SK-N-SH (cell line): ENCODE measurements at regions not wholly inside any gene's neighbourhood (a gene's known extent, or its start where the extent isn't known, plus 50 kb on each side); places are given as distances from the start of the nearest gene placed in this dataset.

Experiments used
- CTCF ChIA-PET: fragments of 300-600, 350-600 bp; formaldehyde crosslinking; extraction: SDS; loops from one replicate; lab custom pipeline; 2021; lab: Yijun Ruan, JAX
- POLR2A ChIA-PET: fragments of 350-600 bp; sonication (Branson Sonifier 250); formaldehyde crosslinking; extraction: SDS; loops from one replicate; lab custom pipeline; 2020; ENCODE audit warnings: antibody characterized with exemption, inconsistent platforms; lab: Yijun Ruan, JAX
- DNase-seq: peaks from one replicate; pipeline ENCODE4 v3.0.0; 2012
- H2AFZ ChIP-seq: fragments of 200-600 bp; sonication (generic); 2 replicates; pipeline ENCODE4 v1.8.1; 2016; ENCODE audit warnings: antibody characterized with exemption, mild to moderate bottlenecking, low read depth
- H3F3A ChIP-seq: fragments of 200-600 bp; sonication (generic); replicated peaks from 2 replicates; pipeline ENCODE3; 2016; ENCODE audit warnings: antibody characterized with exemption, mild to moderate bottlenecking; ENCODE audit not compliant: insufficient read depth
- H3K27ac ChIP-seq, 2 experiments: fragments of 200-500 bp in 1 of 2; fragments of 200-600 bp in 1 of 2; sonication (Bioruptor generic) in 1 of 2; sonication (generic), shearing (Covaris generic) in 1 of 2; 2 replicates each; pipeline versions ENCODE4 v1.5.1 to v1.6.1; 2014 to 2016; ENCODE audit warnings: low read depth in 2 of 2, inconsistent platforms in 1 of 2, low read length in 1 of 2, mild to moderate bottlenecking in 1 of 2, mixed read lengths in 1 of 2
- H3K27me3 ChIP-seq: fragments of 200-600 bp; sonication (generic), shearing (Covaris generic); 2 replicates; pipeline ENCODE4 v1.6.1; 2016; ENCODE audit warnings: mixed run types; ENCODE audit not compliant: insufficient read depth
- H3K36me3 ChIP-seq, 2 experiments: fragments of 200-500 bp in 1 of 2; fragments of 200-600 bp in 1 of 2; sonication (Bioruptor generic) in 1 of 2; sonication (generic) in 1 of 2; replicated peaks in 1 of 2; 2 replicates each; pipeline versions ENCODE3 to v1.5.1; 2014 to 2016; ENCODE audit warnings: low read length in 1 of 2, mild to moderate bottlenecking in 1 of 2; ENCODE audit not compliant: insufficient read depth in 2 of 2, control insufficient read depth in 1 of 2
- H3K4me1 ChIP-seq, 2 experiments: fragments of 200-500 bp in 1 of 2; fragments of 200-600 bp in 1 of 2; sonication (Bioruptor generic) in 1 of 2; sonication (generic), shearing (Covaris generic) in 1 of 2; 2 replicates each; pipeline versions ENCODE4 v1.5.1 to v1.6.1; 2014 to 2016; ENCODE audit warnings: low read depth in 1 of 2, low read length in 1 of 2, mixed run types in 1 of 2; ENCODE audit not compliant: insufficient read depth in 2 of 2, control insufficient read depth in 1 of 2
- H3K4me2 ChIP-seq: fragments of 200-600 bp; sonication (generic), shearing (Covaris generic); 2 replicates; pipeline ENCODE4 v1.6.1; 2017; ENCODE audit warnings: mixed run types
- H3K4me3 ChIP-seq, 2 experiments: fragments of 200-500 bp in 1 of 2; fragments of 200-600 bp in 1 of 2; sonication (Bioruptor generic) in 1 of 2; sonication (generic), shearing (Covaris generic) in 1 of 2; 2 replicates each; pipeline versions ENCODE4 v1.5.1 to v1.8.1; 2014 to 2016; ENCODE audit warnings: low read depth in 2 of 2, inconsistent platforms in 1 of 2, low read length in 1 of 2, mild to moderate bottlenecking in 1 of 2, mixed read lengths in 1 of 2, moderate library complexity in 1 of 2
- H3K79me2 ChIP-seq: fragments of 200-600 bp; sonication (generic); 2 replicates; pipeline ENCODE4 v1.8.1; 2017; ENCODE audit warnings: mild to moderate bottlenecking; ENCODE audit not compliant: insufficient read depth
- H3K9ac ChIP-seq: fragments of 200-600 bp; sonication (generic); 2 replicates; pipeline ENCODE4 v1.6.1; 2017; ENCODE audit warnings: mixed run types
- H3K9me2 ChIP-seq: fragments of 200-600 bp; sonication (generic); 2 replicates; pipeline ENCODE4 v1.6.1; 2017; ENCODE audit warnings: mixed run types
- H3K9me3 ChIP-seq: fragments of 200-600 bp; sonication (generic); 2 replicates; pipeline ENCODE4 v1.6.1; 2017; ENCODE audit warnings: mixed run types, mild to moderate bottlenecking, moderate library complexity
- H4K20me1 ChIP-seq: fragments of 200-600 bp; sonication (generic); 2 replicates; pipeline ENCODE4 v1.6.1; 2017; ENCODE audit warnings: mild to moderate bottlenecking, mixed run types; ENCODE audit not compliant: insufficient read depth
- CHD2 ChIP-seq: fragments of 150-350 bp; IDR thresholded peaks from 2 replicates; pipeline ENCODE4 v1.6.1; 2018; ENCODE audit warnings: low read length; ENCODE audit not compliant: partially characterized antibody
- ELF1 ChIP-seq: IDR thresholded peaks from 2 replicates; pipeline ENCODE4 v1.4.0; 2012
- EZH2phosphoT487 ChIP-seq: fragments of 200-600 bp; sonication (generic); IDR thresholded peaks from 2 replicates; pipeline ENCODE4 v1.6.1; 2017; ENCODE audit warnings: low read depth, mixed run types, mild to moderate bottlenecking, antibody characterized with exemption, moderate library complexity, borderline replicate concordance
- FOSL2 ChIP-seq: IDR thresholded peaks from 2 replicates; pipeline ENCODE4 v1.4.0; 2012; ENCODE audit warnings: low read depth, mild to moderate bottlenecking, moderate library complexity, borderline replicate concordance
- FOXJ3 ChIP-seq: sonication (generic); formaldehyde crosslinking; IDR thresholded peaks from 2 replicates; pipeline ENCODE4 v1.5.1; 2020; ENCODE audit warnings: mild to moderate bottlenecking, missing genetic modification reagents
- FOXM1 ChIP-seq: IDR thresholded peaks from 2 replicates; pipeline ENCODE4 v1.4.0; 2012; ENCODE audit warnings: low read depth, mild to moderate bottlenecking
- GATA2 ChIP-seq: sonication (generic); formaldehyde crosslinking; IDR thresholded peaks from 2 replicates; pipeline ENCODE4 v1.5.0; 2020; ENCODE audit warnings: mild to moderate bottlenecking, missing genetic modification reagents
- JUND ChIP-seq: IDR thresholded peaks from 2 replicates; pipeline ENCODE4 v1.4.0; 2012
- MXI1 ChIP-seq: IDR thresholded peaks from 2 replicates; pipeline ENCODE4 v1.6.1; 2012; ENCODE audit warnings: mild to moderate bottlenecking, low read depth, low read length, improper control_type of control experiment
- NFIC ChIP-seq: IDR thresholded peaks from 2 replicates; pipeline ENCODE4 v1.4.0; 2012; ENCODE audit warnings: borderline replicate concordance
- POLR2AphosphoS5 ChIP-seq: IDR thresholded peaks from 2 replicates; pipeline ENCODE4 v1.6.1; 2012; ENCODE audit warnings: low read depth, low read length
- RCOR1 ChIP-seq: fragments of 150-350 bp; IDR thresholded peaks from 2 replicates; pipeline ENCODE4 v1.6.1; 2017; ENCODE audit warnings: antibody characterized with exemption, low read length
- RFX5 ChIP-seq: IDR thresholded peaks from 2 replicates; pipeline ENCODE4 v1.6.1; 2012; ENCODE audit warnings: mild to moderate bottlenecking, improper control_type of control experiment, low read length
- RXRA ChIP-seq: IDR thresholded peaks from 2 replicates; pipeline ENCODE4 v1.4.0; 2012; ENCODE audit warnings: low read depth, mild to moderate bottlenecking, borderline replicate concordance
- SIN3A ChIP-seq: IDR thresholded peaks from 2 replicates; pipeline ENCODE4 v1.6.1; 2012; ENCODE audit warnings: low read depth, mild to moderate bottlenecking, low read length, moderate library complexity, borderline replicate concordance
- SMC3 ChIP-seq: IDR thresholded peaks from 2 replicates; pipeline ENCODE4 v1.6.1; 2012; ENCODE audit warnings: low read depth, low read length, improper control_type of control experiment
- TAF1 ChIP-seq: IDR thresholded peaks from 2 replicates; pipeline ENCODE4 v1.6.1; 2012; ENCODE audit warnings: low read depth, mild to moderate bottlenecking, low read length, moderate library complexity, borderline replicate concordance
- TEAD4 ChIP-seq: IDR thresholded peaks from 2 replicates; pipeline ENCODE4 v1.4.0; 2012; ENCODE audit warnings: mild to moderate bottlenecking, borderline replicate concordance; ENCODE audit not compliant: insufficient read depth
- YY1 ChIP-seq: IDR thresholded peaks from 2 replicates; pipeline ENCODE4 v1.4.0; 2012; ENCODE audit warnings: low read depth, mild to moderate bottlenecking
- WGBS: methylation state at CpG from one replicate; pipeline ENCODE4 v1.1.6; 2017; ENCODE audit warnings: low lambda C conversion rate; 5-methylcytosine and 5-hydroxymethylcytosine counted together
- TF ChIP-seq, protein P1 (sequence below): fragments of 150-350 bp; IDR thresholded peaks from 2 replicates; pipeline ENCODE4 v1.6.1; 2017; ENCODE audit warnings: antibody characterized with exemption, low read length, low read depth, borderline replicate concordance
- TF ChIP-seq, protein P2 (sequence below): fragments of 150-350 bp; IDR thresholded peaks from 2 replicates; pipeline ENCODE4 v1.6.1; 2016; ENCODE audit warnings: mild to moderate bottlenecking, low read depth, low read length
- TF ChIP-seq, protein P3 (sequence below): IDR thresholded peaks from 2 replicates; pipeline ENCODE4 v1.4.0; 2012; ENCODE audit warnings: low read depth, borderline replicate concordance
- TF ChIP-seq, protein P4 (sequence below): IDR thresholded peaks from 2 replicates; pipeline ENCODE4 v1.6.1; 2012; ENCODE audit warnings: mild to moderate bottlenecking, low read depth, low read length, moderate library complexity
- TF ChIP-seq, protein P5 (sequence below): IDR thresholded peaks from 2 replicates; pipeline ENCODE4 v1.4.0; 2012; ENCODE audit warnings: low read depth
- TF ChIP-seq, protein P6 (sequence below): fragments of 200-600 bp; sonication (generic); IDR thresholded peaks from 2 replicates; pipeline ENCODE4 v1.6.1; 2017; ENCODE audit warnings: antibody characterized with exemption, mild to moderate bottlenecking, moderate library complexity

DNA sequence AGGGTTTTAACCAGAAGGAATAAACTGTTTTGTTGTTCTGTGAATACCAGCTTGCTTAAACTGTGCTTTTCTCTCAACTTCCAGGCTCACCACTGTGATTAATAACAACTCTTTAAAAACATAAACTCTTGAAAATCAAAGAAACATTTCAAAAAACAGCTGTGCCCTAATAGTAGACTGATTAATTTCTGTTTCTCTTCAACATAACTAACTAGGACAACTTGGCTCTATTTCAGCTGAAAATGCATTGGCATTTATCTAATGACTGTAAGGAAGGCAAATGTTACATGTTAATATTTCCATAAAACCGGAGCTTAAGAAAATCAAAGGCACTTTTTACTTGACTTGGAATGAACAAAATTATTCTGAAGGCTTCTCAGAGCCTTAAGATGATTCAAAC lies 656.1 kb upstream of the NEGR1 start:
- H3K9me3 ChIP-seq: no peaks in the 10 kb centered on the region
- no peak overlapping the region for H3K9ac ChIP-seq
- no peaks in the 10 kb centered on the region for H3K79me2 ChIP-seq
- POLR2A ChIA-PET: no interaction called here
- CTCF ChIA-PET: no interaction called here
- 4% methylated on average over 1 of the region's 1 CpG for WGBS
- H3K36me3 ChIP-seq: no peaks in the 10 kb centered on the region
- H3K27me3 ChIP-seq: no peaks in the 10 kb centered on the region
- no peaks in the 10 kb centered on the region for H3F3A ChIP-seq
- H3K4me2 ChIP-seq: peak overlapping the region; percentile 21; the same call in 1 of the 2 replicates
- H4K20me1 ChIP-seq: no peaks in the 10 kb centered on the region
- H3K4me3 ChIP-seq: no peak overlapping the region
- H2AFZ ChIP-seq: no peak overlapping the region; the same call in 1 of the 2 replicates
- H3K4me1 ChIP-seq: peaks cover 0 to 8% of the 10 kb centered on the region in 2 experiments; a peak in 1 of 4 replicates
- H3K9me2 ChIP-seq: no peaks in the 10 kb centered on the region
- H3K27ac ChIP-seq: peak overlapping the region in 1 of 2 experiments; percentile 31; a peak in 2 of 4 replicates
- DNase-seq: no peak
- TF ChIP-seq TAF1 (no peak), SMC3 (no peak), FOXJ3 (CRISPR knock-in tag) (no peak), GATA2 (CRISPR knock-in tag) (0 out of 2 replicates have a peak, but pooled peaks have one; percentile 9), POLR2AphosphoS5 (peak; percentile 49; the same call in 1 of the 2 replicates), EZH2phosphoT487 (no peak), JUND (peak; percentile 28; the same call in 1 of the 2 replicates), MXI1 (no peak), TEAD4 (no peak), FOXM1 (peak; percentile 47; the same call in 1 of the 2 replicates), FOSL2 (no peak), ELF1 (no peak), CHD2 (no peak), NFIC (peak; percentile 68; the same call in 1 of the 2 replicates), RCOR1 (peak; percentile 45; the same call in 1 of the 2 replicates), RFX5 (no peak), YY1 (no peak), RXRA (no peak), SIN3A (no peak)
- TF ChIP-seq, protein P1, sequence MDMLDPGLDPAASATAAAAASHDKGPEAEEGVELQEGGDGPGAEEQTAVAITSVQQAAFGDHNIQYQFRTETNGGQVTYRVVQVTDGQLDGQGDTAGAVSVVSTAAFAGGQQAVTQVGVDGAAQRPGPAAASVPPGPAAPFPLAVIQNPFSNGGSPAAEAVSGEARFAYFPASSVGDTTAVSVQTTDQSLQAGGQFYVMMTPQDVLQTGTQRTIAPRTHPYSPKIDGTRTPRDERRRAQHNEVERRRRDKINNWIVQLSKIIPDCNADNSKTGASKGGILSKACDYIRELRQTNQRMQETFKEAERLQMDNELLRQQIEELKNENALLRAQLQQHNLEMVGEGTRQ: no peak
- TF ChIP-seq, protein P2, sequence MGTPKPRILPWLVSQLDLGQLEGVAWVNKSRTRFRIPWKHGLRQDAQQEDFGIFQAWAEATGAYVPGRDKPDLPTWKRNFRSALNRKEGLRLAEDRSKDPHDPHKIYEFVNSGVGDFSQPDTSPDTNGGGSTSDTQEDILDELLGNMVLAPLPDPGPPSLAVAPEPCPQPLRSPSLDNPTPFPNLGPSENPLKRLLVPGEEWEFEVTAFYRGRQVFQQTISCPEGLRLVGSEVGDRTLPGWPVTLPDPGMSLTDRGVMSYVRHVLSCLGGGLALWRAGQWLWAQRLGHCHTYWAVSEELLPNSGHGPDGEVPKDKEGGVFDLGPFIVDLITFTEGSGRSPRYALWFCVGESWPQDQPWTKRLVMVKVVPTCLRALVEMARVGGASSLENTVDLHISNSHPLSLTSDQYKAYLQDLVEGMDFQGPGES: no peak
- TF ChIP-seq, protein P3, sequence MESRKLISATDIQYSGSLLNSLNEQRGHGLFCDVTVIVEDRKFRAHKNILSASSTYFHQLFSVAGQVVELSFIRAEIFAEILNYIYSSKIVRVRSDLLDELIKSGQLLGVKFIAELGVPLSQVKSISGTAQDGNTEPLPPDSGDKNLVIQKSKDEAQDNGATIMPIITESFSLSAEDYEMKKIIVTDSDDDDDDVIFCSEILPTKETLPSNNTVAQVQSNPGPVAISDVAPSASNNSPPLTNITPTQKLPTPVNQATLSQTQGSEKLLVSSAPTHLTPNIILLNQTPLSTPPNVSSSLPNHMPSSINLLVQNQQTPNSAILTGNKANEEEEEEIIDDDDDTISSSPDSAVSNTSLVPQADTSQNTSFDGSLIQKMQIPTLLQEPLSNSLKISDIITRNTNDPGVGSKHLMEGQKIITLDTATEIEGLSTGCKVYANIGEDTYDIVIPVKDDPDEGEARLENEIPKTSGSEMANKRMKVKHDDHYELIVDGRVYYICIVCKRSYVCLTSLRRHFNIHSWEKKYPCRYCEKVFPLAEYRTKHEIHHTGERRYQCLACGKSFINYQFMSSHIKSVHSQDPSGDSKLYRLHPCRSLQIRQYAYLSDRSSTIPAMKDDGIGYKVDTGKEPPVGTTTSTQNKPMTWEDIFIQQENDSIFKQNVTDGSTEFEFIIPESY: no peak
- TF ChIP-seq, protein P4, sequence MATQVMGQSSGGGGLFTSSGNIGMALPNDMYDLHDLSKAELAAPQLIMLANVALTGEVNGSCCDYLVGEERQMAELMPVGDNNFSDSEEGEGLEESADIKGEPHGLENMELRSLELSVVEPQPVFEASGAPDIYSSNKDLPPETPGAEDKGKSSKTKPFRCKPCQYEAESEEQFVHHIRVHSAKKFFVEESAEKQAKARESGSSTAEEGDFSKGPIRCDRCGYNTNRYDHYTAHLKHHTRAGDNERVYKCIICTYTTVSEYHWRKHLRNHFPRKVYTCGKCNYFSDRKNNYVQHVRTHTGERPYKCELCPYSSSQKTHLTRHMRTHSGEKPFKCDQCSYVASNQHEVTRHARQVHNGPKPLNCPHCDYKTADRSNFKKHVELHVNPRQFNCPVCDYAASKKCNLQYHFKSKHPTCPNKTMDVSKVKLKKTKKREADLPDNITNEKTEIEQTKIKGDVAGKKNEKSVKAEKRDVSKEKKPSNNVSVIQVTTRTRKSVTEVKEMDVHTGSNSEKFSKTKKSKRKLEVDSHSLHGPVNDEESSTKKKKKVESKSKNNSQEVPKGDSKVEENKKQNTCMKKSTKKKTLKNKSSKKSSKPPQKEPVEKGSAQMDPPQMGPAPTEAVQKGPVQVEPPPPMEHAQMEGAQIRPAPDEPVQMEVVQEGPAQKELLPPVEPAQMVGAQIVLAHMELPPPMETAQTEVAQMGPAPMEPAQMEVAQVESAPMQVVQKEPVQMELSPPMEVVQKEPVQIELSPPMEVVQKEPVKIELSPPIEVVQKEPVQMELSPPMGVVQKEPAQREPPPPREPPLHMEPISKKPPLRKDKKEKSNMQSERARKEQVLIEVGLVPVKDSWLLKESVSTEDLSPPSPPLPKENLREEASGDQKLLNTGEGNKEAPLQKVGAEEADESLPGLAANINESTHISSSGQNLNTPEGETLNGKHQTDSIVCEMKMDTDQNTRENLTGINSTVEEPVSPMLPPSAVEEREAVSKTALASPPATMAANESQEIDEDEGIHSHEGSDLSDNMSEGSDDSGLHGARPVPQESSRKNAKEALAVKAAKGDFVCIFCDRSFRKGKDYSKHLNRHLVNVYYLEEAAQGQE: no peak
- TF ChIP-seq, protein P5, sequence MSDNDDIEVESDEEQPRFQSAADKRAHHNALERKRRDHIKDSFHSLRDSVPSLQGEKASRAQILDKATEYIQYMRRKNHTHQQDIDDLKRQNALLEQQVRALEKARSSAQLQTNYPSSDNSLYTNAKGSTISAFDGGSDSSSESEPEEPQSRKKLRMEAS: no peak
- TF ChIP-seq, protein P6, sequence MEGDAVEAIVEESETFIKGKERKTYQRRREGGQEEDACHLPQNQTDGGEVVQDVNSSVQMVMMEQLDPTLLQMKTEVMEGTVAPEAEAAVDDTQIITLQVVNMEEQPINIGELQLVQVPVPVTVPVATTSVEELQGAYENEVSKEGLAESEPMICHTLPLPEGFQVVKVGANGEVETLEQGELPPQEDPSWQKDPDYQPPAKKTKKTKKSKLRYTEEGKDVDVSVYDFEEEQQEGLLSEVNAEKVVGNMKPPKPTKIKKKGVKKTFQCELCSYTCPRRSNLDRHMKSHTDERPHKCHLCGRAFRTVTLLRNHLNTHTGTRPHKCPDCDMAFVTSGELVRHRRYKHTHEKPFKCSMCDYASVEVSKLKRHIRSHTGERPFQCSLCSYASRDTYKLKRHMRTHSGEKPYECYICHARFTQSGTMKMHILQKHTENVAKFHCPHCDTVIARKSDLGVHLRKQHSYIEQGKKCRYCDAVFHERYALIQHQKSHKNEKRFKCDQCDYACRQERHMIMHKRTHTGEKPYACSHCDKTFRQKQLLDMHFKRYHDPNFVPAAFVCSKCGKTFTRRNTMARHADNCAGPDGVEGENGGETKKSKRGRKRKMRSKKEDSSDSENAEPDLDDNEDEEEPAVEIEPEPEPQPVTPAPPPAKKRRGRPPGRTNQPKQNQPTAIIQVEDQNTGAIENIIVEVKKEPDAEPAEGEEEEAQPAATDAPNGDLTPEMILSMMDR: no peak
